MCF 10A (cell line): ENCODE measurements at regions not wholly inside any gene's neighbourhood (a gene's known extent, or its start where the extent isn't known, plus 50 kb on each side); places are given as distances from the start of the nearest gene placed in this dataset.

ENCODE experiments used
- BruUV-seq: library from RNA; stranded (reverse); fragments of 400-500 nt; replicated peaks from 2 replicates; lab custom pipeline; 2021; lab: Mats Ljungman, UMichigan
- CTCF ChIA-PET: fragments of 300-600 bp; sonication (Branson Sonifier 250); formaldehyde crosslinking; extraction: SDS; loops from one replicate; lab custom pipeline; 2021; ENCODE audit warnings: antibody characterized with exemption, inconsistent platforms; lab: Yijun Ruan, JAX
- POLR2A ChIA-PET: fragments of 300-600, 350-650 bp; sonication (Branson Sonifier 250); formaldehyde crosslinking; extraction: SDS; loops from one replicate; lab custom pipeline; 2020; ENCODE audit warnings: antibody characterized with exemption, inconsistent platforms; lab: Yijun Ruan, JAX
- DNase-seq: peaks from one replicate; pipeline ENCODE4 v3.0.0-alpha.2; 2018; ENCODE audit not compliant: unreplicated experiment
- H3K27ac Mint-ChIP-seq: one replicate; pipeline ENCODE4 v1.8.0; 2022; ENCODE audit warnings: mild to moderate bottlenecking, low read depth, mixed read lengths; ENCODE audit not compliant: unreplicated experiment
- H3K27me3 Mint-ChIP-seq: one replicate; pipeline ENCODE4 v1.8.0; 2022; ENCODE audit warnings: mixed read lengths; ENCODE audit not compliant: insufficient read depth, unreplicated experiment
- H3K36me3 Mint-ChIP-seq: one replicate; pipeline ENCODE4 v1.8.0; 2022; ENCODE audit warnings: mild to moderate bottlenecking, moderate library complexity, mixed read lengths; ENCODE audit not compliant: insufficient read depth, unreplicated experiment
- H3K4me1 Mint-ChIP-seq: one replicate; pipeline ENCODE4 v1.8.0; 2022; ENCODE audit warnings: mixed read lengths; ENCODE audit not compliant: insufficient read depth, unreplicated experiment
- H3K4me3 Mint-ChIP-seq: one replicate; pipeline ENCODE4 v1.8.0; 2022; ENCODE audit warnings: mild to moderate bottlenecking, moderate library complexity, mixed read lengths; ENCODE audit not compliant: unreplicated experiment
- H3K9me3 Mint-ChIP-seq: one replicate; pipeline ENCODE4 v1.8.0; 2022; ENCODE audit warnings: mixed read lengths; ENCODE audit not compliant: unreplicated experiment
- CTCF ChIP-seq: fragments of 200-600 bp; IDR thresholded peaks from one replicate; pipeline ENCODE4 v1.8.0; 2022; ENCODE audit warnings: antibody characterized with exemption, mild to moderate bottlenecking; ENCODE audit not compliant: unreplicated experiment
- intact Hi-C: fragments of 100-400 bp; cut with micrococcal nuclease; formaldehyde crosslinking; loops from 2 replicates; pipeline ENCODE4 v1.14.1; 2022

- POLR2A ChIA-PET: no interaction called here
- Mint-ChIP-seq H3K4me3 (no peak overlapping the region), H3K4me1 (no peaks in the 10 kb centered on the region), H3K36me3 (no peaks in the 10 kb centered on the region), H3K27me3 (peaks cover 19% of the 10 kb centered on the region), H3K27ac (no peak overlapping the region), H3K9me3 (peaks cover 8% of the 10 kb centered on the region)
- intact Hi-C loops: no loop called here
- DNase-seq: no peak
- no peak for TF ChIP-seq CTCF
- CTCF ChIA-PET: no interaction called here
- BruUV-seq: no TSS peak
These were observed 238.2 kb upstream of the OBI1 start for GRCh38 chr13:78897200-78897599.

GRCh38 chr13:78884571-78884970 lies 225.6 kb upstream of the OBI1 start:
- Mint-ChIP-seq H3K9me3 (no peaks in the 10 kb centered on the region), H3K4me3 (no peak overlapping the region), H3K27me3 (peaks cover 35% of the 10 kb centered on the region), H3K27ac (no peak overlapping the region), H3K36me3 (no peaks in the 10 kb centered on the region), H3K4me1 (no peaks in the 10 kb centered on the region)
- no TSS peak for BruUV-seq
- TF ChIP-seq CTCF: no peak
- POLR2A ChIA-PET: interaction anchor here (0.8 kb wide), 1 partner anchor 64 kb away, joined by 4 read pairs; no protein-coding TSS in a partner anchor
- CTCF ChIA-PET: no interaction called here
- no peak for DNase-seq
- intact Hi-C loops: no loop called here

GRCh38 chr13:78881751-78882150 lies 222.8 kb upstream of the OBI1 start:
- no peak for DNase-seq
- H3K27ac Mint-ChIP-seq: no peak overlapping the region
- TF ChIP-seq CTCF: no peak

GRCh38 chr13:78881054-78881453 lies 222.1 kb upstream of the OBI1 start:
- Mint-ChIP-seq H3K4me3 (no peak overlapping the region), H3K36me3 (no peaks in the 10 kb centered on the region), H3K27ac (no peak overlapping the region), H3K27me3 (peaks cover 20% of the 10 kb centered on the region), H3K9me3 (no peaks in the 10 kb centered on the region), H3K4me1 (no peaks in the 10 kb centered on the region)
- no TSS peak for BruUV-seq
- intact Hi-C loops: no loop called here
- ChIA-PET POLR2A (interaction anchor here (0.6 to 0.9 kb wide), 2 partner anchors 51 to 243 kb away, joined by 3 to 4 read pairs; no protein-coding TSS in a partner anchor), CTCF (interaction anchor here (0.6 kb wide), 1 partner anchor 279 kb away, joined by 3 read pairs; no protein-coding TSS in a partner anchor)
- TF ChIP-seq CTCF: no peak
- DNase-seq: no peak

More at GRCh38 chr13:78881751-78882150, 222.8 kb upstream of the OBI1 start:
- H3K9me3 Mint-ChIP-seq: no peaks in the 10 kb centered on the region
- no peaks in the 10 kb centered on the region for H3K4me1 Mint-ChIP-seq
- ChIA-PET POLR2A (interaction anchor here (0.6 kb wide), 1 partner anchor 244 kb away, joined by 3 read pairs; no protein-coding TSS in a partner anchor), CTCF (interaction anchor here (0.5 to 0.6 kb wide), 2 partner anchors 278 to 908 kb away, joined by 3 to 4 read pairs; no protein-coding TSS in a partner anchor)
- peaks cover 20% of the 10 kb centered on the region for H3K27me3 Mint-ChIP-seq
- no TSS peak for BruUV-seq
- H3K4me3 Mint-ChIP-seq: no peak overlapping the region
- intact Hi-C loops: no loop called here
- no peaks in the 10 kb centered on the region for H3K36me3 Mint-ChIP-seq
